Peyer's patch (tissue), 4 donors: ENCODE measurements at regions not wholly inside any gene's neighbourhood (a gene's known extent, or its start where the extent isn't known, plus 50 kb on each side); places are given as distances from the start of the nearest gene placed in this dataset.

ENCODE experiments used
- DNase-seq, 3 donors: peaks; one replicate each; pipeline ENCODE4 v3.0.0-alpha.2; 2017 to 2019
- H3K27ac ChIP-seq, 4 donors: fragments of 200-600 bp; sonication (generic); one replicate each; pipeline ENCODE4 v1.5.1; 2016 to 2019
- H3K27me3 ChIP-seq, 2 donors: fragments of 200-600 bp; sonication (generic); one replicate each; pipeline ENCODE4 v1.5.1; 2019
- H3K36me3 ChIP-seq, 3 donors: fragments of 200-600 bp; sonication (generic); one replicate each; pipeline ENCODE4 v1.5.1; 2016 to 2019
- H3K4me1 ChIP-seq, 4 donors: fragments of 200-600 bp; sonication (generic); one replicate each; pipeline ENCODE4 v1.5.1; 2016 to 2019
- H3K4me3 ChIP-seq, 4 donors: fragments of 200-600 bp; sonication (generic); 1 replicate in 3 of 4; 2 replicates in 1 of 4; pipeline ENCODE4 v1.5.1; 2016 to 2019; ENCODE audit warnings: mild to moderate bottlenecking in 1 of 4
- H3K9me3 ChIP-seq, 4 donors: fragments of 200-600 bp; sonication (generic); one replicate each; pipeline ENCODE4 v1.5.1; 2016 to 2019; ENCODE audit warnings: mild to moderate bottlenecking in 1 of 4
- POLR2A ChIP-seq, 2 donors: fragments of 450-650 bp; IDR thresholded peaks; one replicate each; pipeline ENCODE4 v1.5.1; 2017; ENCODE audit warnings: antibody characterized with exemption in 2 of 2, mild to moderate bottlenecking in 2 of 2, moderate library complexity in 2 of 2
- small RNA-seq, 2 donors: library from RNA; depleted of rRNA; stranded (forward); fragments of <200 nt; gene quantifications; one replicate each; pipeline ENCODE3, GENCODE V24; 2016
- TF ChIP-seq, protein P1 (sequence below), 6 experiments: fragments of 450-650 bp in 4 of 6; fragments of 200-600 bp in 2 of 6; sonication (generic) in 1 of 6; IDR thresholded peaks; one replicate each; pipeline ENCODE4 v1.5.1; 2017 to 2019; ENCODE audit warnings: antibody characterized with exemption in 6 of 6, mild to moderate bottlenecking in 3 of 6, moderate library complexity in 1 of 6

DNA sequence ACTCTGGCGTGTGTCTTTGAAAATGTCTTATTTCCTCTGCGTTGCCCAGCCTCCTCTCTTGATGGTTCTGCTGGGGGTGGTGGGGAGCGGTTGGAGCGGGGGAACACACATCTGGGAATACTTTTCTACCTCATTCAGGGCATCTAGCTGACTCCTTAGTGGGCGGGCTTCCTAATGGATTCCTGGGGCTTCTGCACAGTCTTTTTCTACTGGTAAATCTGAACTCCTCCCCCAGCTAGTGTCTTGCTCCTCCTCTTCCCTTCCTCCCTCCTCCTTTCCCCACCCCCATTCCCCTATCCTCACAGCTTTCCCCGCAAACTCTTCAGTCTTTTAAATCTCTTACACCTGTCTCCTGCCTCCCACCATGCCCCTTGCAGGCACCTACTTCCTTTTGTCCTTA is 74.4 kb downstream of the PRL start:
- Histone ChIP-seq H3K36me3 (no peaks in the 10 kb centered on the region), H3K27ac (no peak overlapping the region), H3K4me3 (no peak overlapping the region), H3K4me1 (no peaks in the 10 kb centered on the region), H3K9me3 (no peaks in the 10 kb centered on the region), H3K27me3 (no peaks in the 10 kb centered on the region)
- DNase-seq = no peak
- TF ChIP-seq, protein P1, sequence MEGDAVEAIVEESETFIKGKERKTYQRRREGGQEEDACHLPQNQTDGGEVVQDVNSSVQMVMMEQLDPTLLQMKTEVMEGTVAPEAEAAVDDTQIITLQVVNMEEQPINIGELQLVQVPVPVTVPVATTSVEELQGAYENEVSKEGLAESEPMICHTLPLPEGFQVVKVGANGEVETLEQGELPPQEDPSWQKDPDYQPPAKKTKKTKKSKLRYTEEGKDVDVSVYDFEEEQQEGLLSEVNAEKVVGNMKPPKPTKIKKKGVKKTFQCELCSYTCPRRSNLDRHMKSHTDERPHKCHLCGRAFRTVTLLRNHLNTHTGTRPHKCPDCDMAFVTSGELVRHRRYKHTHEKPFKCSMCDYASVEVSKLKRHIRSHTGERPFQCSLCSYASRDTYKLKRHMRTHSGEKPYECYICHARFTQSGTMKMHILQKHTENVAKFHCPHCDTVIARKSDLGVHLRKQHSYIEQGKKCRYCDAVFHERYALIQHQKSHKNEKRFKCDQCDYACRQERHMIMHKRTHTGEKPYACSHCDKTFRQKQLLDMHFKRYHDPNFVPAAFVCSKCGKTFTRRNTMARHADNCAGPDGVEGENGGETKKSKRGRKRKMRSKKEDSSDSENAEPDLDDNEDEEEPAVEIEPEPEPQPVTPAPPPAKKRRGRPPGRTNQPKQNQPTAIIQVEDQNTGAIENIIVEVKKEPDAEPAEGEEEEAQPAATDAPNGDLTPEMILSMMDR (IDR thresholded peaks at IDR 0.05) = no peak
- no peak for TF ChIP-seq POLR2A (IDR thresholded peaks at IDR 0.05)

DNA sequence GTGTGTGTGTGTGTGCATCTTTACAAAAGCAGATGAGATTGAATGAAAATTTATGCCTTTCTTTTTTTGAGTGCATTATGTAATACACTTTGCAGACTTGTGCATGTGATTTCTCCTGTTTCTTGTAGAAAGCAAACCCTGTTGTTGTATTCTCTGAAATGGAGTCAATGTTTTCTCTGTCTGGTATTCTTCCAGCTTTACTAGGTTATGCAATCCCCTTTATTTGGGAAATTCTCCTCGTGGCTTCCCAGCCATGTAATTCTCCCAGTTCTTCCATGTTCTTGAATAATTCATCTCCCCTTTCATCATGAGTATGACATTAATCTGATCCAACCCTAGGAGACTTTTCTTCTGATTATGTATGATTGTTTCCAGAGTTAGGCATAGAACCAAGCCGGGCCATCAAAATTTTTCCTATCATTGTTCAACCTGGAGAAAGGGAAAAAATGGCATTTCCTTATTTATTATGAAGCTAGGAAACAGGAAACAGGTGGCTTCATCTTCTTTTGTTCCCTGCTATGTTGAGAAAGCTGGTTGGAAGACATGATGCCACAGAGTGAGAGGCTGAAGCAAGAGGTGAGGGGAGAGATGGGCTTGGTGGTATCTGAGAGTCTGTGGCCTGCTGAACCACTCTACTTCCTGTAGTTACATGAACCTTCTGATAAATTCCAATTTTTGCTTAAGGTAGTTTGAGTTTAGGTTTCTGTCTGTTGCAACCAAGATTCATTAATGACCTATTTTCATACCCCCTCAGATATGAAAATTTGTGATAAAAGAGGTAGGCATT is 68.8 kb downstream of the PRL start:
- Histone ChIP-seq H3K27ac (no peak overlapping the region), H3K4me1 (no peaks in the 10 kb centered on the region), H3K4me3 (no peak overlapping the region), H3K9me3 (no peaks in the 10 kb centered on the region), H3K27me3 (no peaks in the 10 kb centered on the region), H3K36me3 (no peaks in the 10 kb centered on the region)
- no peak for DNase-seq
- TF ChIP-seq POLR2A (IDR thresholded peaks at IDR 0.05) = no peak
- TF ChIP-seq, protein P1 (IDR thresholded peaks at IDR 0.05) = no peak

DNA sequence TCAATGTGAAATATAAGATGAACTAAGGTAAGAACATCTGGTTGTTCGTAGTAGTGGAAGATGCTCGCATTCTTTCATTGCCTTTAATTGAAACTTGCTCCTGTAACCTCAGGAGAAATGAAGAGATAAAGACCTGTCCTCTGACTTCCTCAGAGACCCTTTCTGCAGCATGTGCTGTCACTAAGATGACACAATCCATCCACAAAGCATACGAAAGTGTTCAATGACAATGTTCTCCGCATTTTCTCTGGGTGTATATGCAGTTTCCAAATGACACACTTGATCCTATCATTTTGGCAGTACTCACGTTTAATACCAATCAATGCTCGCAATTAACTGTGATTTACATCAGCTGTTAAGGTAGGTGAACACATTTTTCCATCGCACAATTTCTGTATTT is 65.8 kb downstream of the PRL start:
- no peaks in the 10 kb centered on the region for H3K36me3 ChIP-seq
- no peaks in the 10 kb centered on the region for H3K4me1 ChIP-seq
- H3K4me3 ChIP-seq = no peak overlapping the region
- H3K27ac ChIP-seq = no peak overlapping the region
- DNase-seq = no peak
- H3K9me3 ChIP-seq = no peaks in the 10 kb centered on the region
- H3K27me3 ChIP-seq = no peaks in the 10 kb centered on the region
- TF ChIP-seq POLR2A (IDR thresholded peaks at IDR 0.05) = no peak
- TF ChIP-seq, protein P1 (IDR thresholded peaks at IDR 0.05) = no peak

DNA sequence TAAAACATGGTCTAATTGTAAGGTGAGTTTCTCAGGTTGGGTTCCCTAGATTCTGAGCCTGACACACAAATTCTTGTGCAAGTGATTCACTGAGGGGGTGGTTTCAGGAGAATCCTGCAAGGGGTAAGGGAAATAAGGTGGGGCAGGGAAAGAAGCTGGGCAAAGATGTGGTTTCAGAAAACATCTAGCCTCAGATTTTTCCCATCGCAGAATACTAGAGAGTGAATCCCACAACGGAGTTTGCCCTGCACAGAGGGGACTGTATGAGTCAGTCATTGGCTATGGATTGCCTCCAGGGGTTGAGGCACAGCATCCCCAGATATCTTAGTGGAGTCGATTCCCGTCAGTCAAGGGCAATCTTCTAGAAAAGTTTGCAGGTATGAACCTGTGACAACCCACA is 65.2 kb downstream of the PRL start:
- TF ChIP-seq, protein P1 (IDR thresholded peaks at IDR 0.05) = no peak
- TF ChIP-seq POLR2A (IDR thresholded peaks at IDR 0.05) = no peak
- Histone ChIP-seq H3K4me3 (no peak overlapping the region), H3K9me3 (no peaks in the 10 kb centered on the region), H3K4me1 (no peaks in the 10 kb centered on the region), H3K27me3 (no peaks in the 10 kb centered on the region), H3K27ac (no peak overlapping the region), H3K36me3 (no peaks in the 10 kb centered on the region)
- no peak for DNase-seq

DNA sequence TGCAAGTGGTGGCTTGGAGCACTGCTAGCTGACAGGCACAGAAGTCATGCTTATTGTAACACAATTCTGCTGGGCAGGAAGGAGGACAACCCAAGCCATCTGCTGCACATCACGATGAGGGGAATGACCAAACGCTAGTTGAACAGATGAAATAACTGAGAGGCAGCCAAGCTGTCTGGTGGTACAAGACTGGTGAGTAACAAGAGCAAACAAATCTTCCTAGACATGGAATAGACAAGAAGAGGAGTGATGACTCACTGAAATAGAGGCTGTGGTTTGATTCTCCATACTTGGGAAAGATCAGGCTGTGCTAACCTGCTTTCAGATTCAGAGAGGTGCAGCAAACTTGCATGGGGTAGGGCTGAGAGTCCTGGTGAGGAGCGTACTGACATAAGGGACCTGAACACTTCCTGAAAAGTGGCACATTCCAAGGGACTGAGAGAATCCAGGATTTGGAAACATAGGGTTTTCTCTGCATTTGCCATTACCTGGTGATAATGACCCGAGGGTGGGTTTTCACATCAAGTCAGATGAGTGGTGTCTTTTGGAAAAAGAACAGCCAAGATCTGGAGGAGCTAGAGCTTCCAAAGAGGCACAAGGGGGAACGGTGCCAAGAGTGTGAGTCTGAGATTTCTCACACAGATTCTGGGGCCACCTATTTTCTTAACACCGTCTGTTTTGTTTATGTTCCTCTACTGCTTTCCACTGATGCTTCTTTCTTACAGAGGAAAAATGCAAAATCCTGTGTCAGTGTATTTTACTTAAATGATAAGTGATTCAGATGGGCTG is 60.0 kb downstream of the PRL start:
- Histone ChIP-seq H3K36me3 (no peaks in the 10 kb centered on the region), H3K4me3 (no peak overlapping the region), H3K4me1 (no peaks in the 10 kb centered on the region), H3K9me3 (no peaks in the 10 kb centered on the region), H3K27me3 (no peaks in the 10 kb centered on the region), H3K27ac (no peak overlapping the region)
- no peak for TF ChIP-seq POLR2A (IDR thresholded peaks at IDR 0.05)
- TF ChIP-seq, protein P1 (IDR thresholded peaks at IDR 0.05) = no peak
- DNase-seq = no peak

Small RNA genes in the stretch of these regions (small RNA-seq; reads per million reads assigned to genes)
- gene AL136313.1 = 0 reads per million in 2 donors
